ENCODE measurements at regions not wholly inside any gene's neighbourhood (a gene's known extent, or its start where the extent isn't known, plus 50 kb on each side); places are given as distances from the start of the nearest gene placed in this dataset.

DNA sequence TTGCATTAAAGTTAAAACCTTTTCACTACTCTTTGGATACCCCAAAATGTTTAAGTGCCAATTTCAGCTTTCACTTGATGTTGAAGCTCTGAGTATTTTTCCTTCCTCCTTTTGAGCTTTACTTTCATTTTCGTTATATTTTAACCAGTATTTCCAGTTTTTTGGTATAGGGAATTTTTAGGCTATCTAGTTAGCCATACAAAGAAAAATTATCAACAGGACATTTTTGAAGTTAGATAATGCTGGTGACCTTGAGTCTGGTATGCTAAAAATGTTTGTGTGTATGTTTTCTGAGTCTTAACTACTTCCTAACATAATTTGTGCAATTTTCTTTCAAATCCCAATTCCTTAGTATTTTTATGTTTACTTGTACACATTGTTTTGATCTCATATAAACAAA is 284.8 kb downstream of the OTOL1 start:
- no peak for TF ChIP-seq CTCF (IDR thresholded peaks at IDR 0.05; ENCODE audit: insufficient read depth, low read depth, low read length)
- no peak overlapping the region for H3K4me3 ChIP-seq (ENCODE audit: low read depth, low read length)

GRCh38 chr3:161793194-161793930 is 296.8 kb downstream of the OTOL1 start:
- no peak for DNase-seq (ENCODE audit: low read depth)
- no peak for TF ChIP-seq CTCF (IDR thresholded peaks at IDR 0.05; ENCODE audit: insufficient read depth, low read depth, low read length)
- no peak overlapping the region for H3K4me3 ChIP-seq (ENCODE audit: low read depth, low read length)

More for the DNA sequence above, 284.8 kb downstream of the OTOL1 start:
- DNase-seq (ENCODE audit: low read depth): no peak

DNA sequence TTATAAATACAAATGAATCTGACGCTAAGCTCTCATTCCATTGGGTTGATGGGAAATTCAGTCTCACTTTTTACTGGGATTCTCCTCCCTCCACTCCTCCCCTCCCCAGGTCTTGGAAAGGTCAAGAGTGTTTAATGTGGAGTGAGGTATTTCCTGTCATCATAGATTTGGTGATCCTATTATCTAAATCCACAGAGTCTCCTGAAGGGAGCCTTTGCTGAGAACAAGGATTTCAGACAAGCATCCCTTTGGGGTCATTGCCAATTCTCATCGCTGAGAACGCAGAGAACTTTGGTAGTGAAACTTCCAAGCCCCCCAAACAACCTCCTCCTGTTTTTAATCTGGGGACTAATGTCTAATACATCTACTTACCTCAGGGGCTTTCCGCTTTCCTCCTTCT is 297.9 kb downstream of the OTOL1 start:
- no peak for DNase-seq (ENCODE audit: low read depth)
- no peak overlapping the region for H3K4me3 ChIP-seq (ENCODE audit: low read depth, low read length)
- no peak for TF ChIP-seq CTCF (IDR thresholded peaks at IDR 0.05; ENCODE audit: insufficient read depth, low read depth, low read length)

- TF ChIP-seq CTCF (IDR thresholded peaks at IDR 0.05; ENCODE audit: insufficient read depth, low read depth, low read length): no peak
- no peak for DNase-seq (ENCODE audit: low read depth)
These were observed 299.7 kb downstream of the OTOL1 start for GRCh38 chr3:161796312-161796711.

GRCh38 chr3:161796780-161797179 is 300.2 kb downstream of the OTOL1 start:
- no peak overlapping the region for H3K4me3 ChIP-seq (ENCODE audit: low read depth, low read length)
- TF ChIP-seq CTCF (IDR thresholded peaks at IDR 0.05; ENCODE audit: insufficient read depth, low read depth, low read length): no peak
- DNase-seq (ENCODE audit: low read depth): no peak

More at GRCh38 chr3:161796312-161796711, 299.7 kb downstream of the OTOL1 start:
- H3K4me3 ChIP-seq (ENCODE audit: low read depth, low read length): no peak overlapping the region

- no peak overlapping the region for H3K4me3 ChIP-seq (ENCODE audit: low read depth, low read length)
- no peak for TF ChIP-seq CTCF (IDR thresholded peaks at IDR 0.05; ENCODE audit: insufficient read depth, low read depth, low read length)
- no peak for DNase-seq (ENCODE audit: low read depth)
These were observed 301.4 kb downstream of the OTOL1 start for GRCh38 chr3:161798016-161798415.
